HCT116 (cell line): ENCODE measurements at regions not wholly inside any gene's neighbourhood (a gene's known extent, or its start where the extent isn't known, plus 50 kb on each side); places are given as distances from the start of the nearest gene placed in this dataset.

Experiments used
- ATAC-seq: fragments of 200-7000 bp; cut with Tn5 transposase; 2 replicates; pipeline ENCODE4 v1.9.1; 2020; ENCODE audit warnings: mild to moderate bottlenecking, moderate library complexity
- BruUV-seq: library from RNA; stranded (reverse); fragments of 400-500 nt; replicated peaks from 2 replicates; lab custom pipeline; 2021; lab: Mats Ljungman, UMichigan
- CTCF ChIA-PET: fragments of 300-600 bp; sonication (Branson Sonifier 250); formaldehyde crosslinking; loops from one replicate; lab custom pipeline; 2021; ENCODE audit warnings: antibody characterized with exemption; lab: Charles Lee
- POLR2A ChIA-PET: fragments of 300-600, 350-600 bp; sonication (Branson Sonifier 250); formaldehyde crosslinking; loops from one replicate; lab custom pipeline; 2021; ENCODE audit warnings: antibody characterized with exemption; lab: Charles Lee
- RAD21 ChIA-PET, 2 experiments: fragments of 300-600 bp; sonication (Branson Sonifier 250); formaldehyde crosslinking; loops; one replicate each; lab custom pipeline; 2023; ENCODE audit warnings: low total read pairs in 2 of 2; ENCODE audit not compliant: uncharacterized antibody in 2 of 2, unreplicated experiment in 2 of 2, low non-redundant PET in 1 of 2; lab: Charles Lee
- DNase-seq: peaks from one replicate; pipeline ENCODE4 v3.0.0-alpha.2; 2010; ENCODE audit warnings: low read depth, low spot score
- H2AFZ ChIP-seq: fragments of 200-600 bp; shearing (Covaris generic), sonication (generic); 2 replicates; pipeline ENCODE4 v1.6.1; 2017; ENCODE audit warnings: low read depth, mixed run types, mixed read lengths, antibody characterized with exemption, low read length; ENCODE audit not compliant: poor library complexity, severe bottlenecking
- H3K27ac ChIP-seq: 2 replicates; pipeline ENCODE4 v1.5.1; 2012; ENCODE audit warnings: low read depth, low read length
- H3K27me3 ChIP-seq: fragments of 200-600 bp; sonication (generic); 2 replicates; pipeline ENCODE4 v1.6.1; 2016; ENCODE audit warnings: mixed run types, low read length, mixed read lengths; ENCODE audit not compliant: insufficient read depth
- H3K36me3 ChIP-seq, 2 experiments: fragments of 200-500 bp in 1 of 2; fragments of 200-600 bp in 1 of 2; sonication (Bioruptor generic) in 1 of 2; sonication (generic) in 1 of 2; 2 replicates each; pipeline versions ENCODE4 v1.5.1 to v1.6.1; 2014 to 2016; ENCODE audit warnings: low read length in 2 of 2, inconsistent platforms in 1 of 2, mixed read lengths in 1 of 2, mixed run types in 1 of 2; ENCODE audit not compliant: insufficient read depth in 2 of 2, control insufficient read depth in 1 of 2
- H3K4me1 ChIP-seq, 2 experiments: fragments of 200-600 bp in 1 of 2; sonication (generic) in 1 of 2; 2 replicates each; pipeline versions ENCODE4 v1.5.1 to v1.6.1; 2012 to 2017; ENCODE audit warnings: low read length in 2 of 2, inconsistent platforms in 1 of 2, mild to moderate bottlenecking in 1 of 2, mixed read lengths in 1 of 2, mixed run types in 1 of 2, moderate library complexity in 1 of 2; ENCODE audit not compliant: insufficient read depth in 2 of 2, control insufficient read depth in 1 of 2
- H3K4me2 ChIP-seq: fragments of 200-600 bp; sonication (generic); 2 replicates; pipeline ENCODE4 v1.6.1; 2017; ENCODE audit warnings: mixed run types, low read length, mixed read lengths
- H3K4me3 ChIP-seq, 2 experiments: fragments of 200-600 bp in 1 of 2; sonication (generic) in 1 of 2; replicated peaks in 1 of 2; 2 replicates each; pipeline ENCODE4 v1.5.1; 2011 to 2016; ENCODE audit warnings: low read length in 2 of 2, control low read depth in 1 of 2, low read depth in 1 of 2, mild to moderate bottlenecking in 1 of 2, mixed read lengths in 1 of 2, mixed run types in 1 of 2
- H3K79me2 ChIP-seq: fragments of 200-600 bp; sonication (generic); 2 replicates; pipeline ENCODE4 v1.6.1; 2017; ENCODE audit warnings: mild to moderate bottlenecking, mixed run types, low read length, moderate library complexity, mixed read lengths; ENCODE audit not compliant: insufficient read depth
- H3K9ac ChIP-seq: fragments of 200-600 bp; sonication (generic); 2 replicates; pipeline ENCODE4 v1.6.1; 2016; ENCODE audit warnings: low read length, mixed read lengths
- H3K9me2 ChIP-seq: fragments of 200-600 bp; sonication (generic), shearing (Covaris generic); 2 replicates; pipeline ENCODE4 v1.6.1; 2017; ENCODE audit warnings: mixed run types, mild to moderate bottlenecking, moderate library complexity; ENCODE audit not compliant: insufficient read depth
- H3K9me3 ChIP-seq, 2 experiments: fragments of 200-500 bp in 1 of 2; fragments of 200-600 bp in 1 of 2; sonication (Bioruptor generic) in 1 of 2; sonication (generic) in 1 of 2; 2 replicates each; pipeline ENCODE4 v1.6.1; 2014 to 2017; ENCODE audit warnings: low read length in 2 of 2, mixed read lengths in 2 of 2, inconsistent platforms in 1 of 2, low read depth in 1 of 2, mild to moderate bottlenecking in 1 of 2, mixed run types in 1 of 2, moderate library complexity in 1 of 2; ENCODE audit not compliant: control insufficient read depth in 1 of 2, insufficient read depth in 1 of 2
- H4K20me1 ChIP-seq: fragments of 200-600 bp; sonication (generic), shearing (Covaris generic); 2 replicates; pipeline ENCODE4 v1.6.1; 2017; ENCODE audit warnings: mixed run types, mild to moderate bottlenecking, moderate library complexity; ENCODE audit not compliant: insufficient read depth
- CBX3 ChIP-seq: IDR thresholded peaks from 2 replicates; pipeline ENCODE4 v1.6.1; 2012; ENCODE audit warnings: low read depth
- CTCF ChIP-seq, 3 experiments: fragments of 200-600 bp in 1 of 3; sonication (generic) in 1 of 3; IDR thresholded peaks in 2 of 3; conservative IDR thresholded peaks in 1 of 3; 2 replicates each; pipeline ENCODE4 v1.5.1; 2012 to 2017; ENCODE audit warnings: low read depth in 2 of 3, low read length in 2 of 3, antibody characterized with exemption in 1 of 3, borderline replicate concordance in 1 of 3, control low read depth in 1 of 3, mild to moderate bottlenecking in 1 of 3, mixed read lengths in 1 of 3, mixed run types in 1 of 3, moderate library complexity in 1 of 3; ENCODE audit not compliant: insufficient read depth in 1 of 3
- EGR1 ChIP-seq: IDR thresholded peaks from 2 replicates; pipeline ENCODE4 v1.6.1; 2012; ENCODE audit warnings: low read depth
- ELF1 ChIP-seq: IDR thresholded peaks from 2 replicates; pipeline ENCODE4 v1.6.1; 2012; ENCODE audit warnings: low read depth, borderline replicate concordance
- EZH2 ChIP-seq: fragments of 200-600 bp; sonication (generic); IDR thresholded peaks from 2 replicates; pipeline ENCODE4 v1.6.1; 2017; ENCODE audit warnings: antibody characterized with exemption, mixed run types
- EZH2phosphoT487 ChIP-seq: fragments of 200-600 bp; IDR thresholded peaks from 2 replicates; pipeline ENCODE4 v1.6.1; 2018; ENCODE audit warnings: antibody characterized with exemption, borderline replicate concordance
- FOSL1 ChIP-seq: IDR thresholded peaks from 2 replicates; pipeline ENCODE4 v1.6.1; 2012; ENCODE audit warnings: low read depth
- JUND ChIP-seq: IDR thresholded peaks from 2 replicates; pipeline ENCODE4 v1.6.1; 2012
- MAX ChIP-seq: IDR thresholded peaks from 2 replicates; pipeline ENCODE4 v1.6.1; 2012
- POLR2A ChIP-seq: IDR thresholded peaks from 2 replicates; pipeline ENCODE4 v1.7.0; 2011; ENCODE audit warnings: borderline replicate concordance; ENCODE audit not compliant: insufficient read depth, insufficient read length; ENCODE audit errors: extremely low read depth
- RAD21 ChIP-seq: IDR thresholded peaks from 2 replicates; pipeline ENCODE4 v1.6.1; 2012; ENCODE audit warnings: low read depth, mild to moderate bottlenecking
- SIN3A ChIP-seq: IDR thresholded peaks from 2 replicates; pipeline ENCODE4 v1.6.1; 2012; ENCODE audit warnings: low read depth
- SP1 ChIP-seq: IDR thresholded peaks from 2 replicates; pipeline ENCODE4 v1.6.1; 2012; ENCODE audit warnings: low read depth
- SRF ChIP-seq: IDR thresholded peaks from 2 replicates; pipeline ENCODE4 v1.6.1; 2012; ENCODE audit warnings: low read depth
- YY1 ChIP-seq: IDR thresholded peaks from 2 replicates; pipeline ENCODE4 v1.6.1; 2011; ENCODE audit warnings: low read length, low read depth, moderate library complexity, mild to moderate bottlenecking; ENCODE audit not compliant: insufficient replicate concordance; ENCODE audit errors: extremely low read depth
- ZBTB33 ChIP-seq: IDR thresholded peaks from 2 replicates; pipeline ENCODE4 v1.6.1; 2011; ENCODE audit warnings: mild to moderate bottlenecking, low read length, moderate library complexity; ENCODE audit not compliant: insufficient replicate concordance; ENCODE audit errors: extremely low read depth
- ZNF274 ChIP-seq: fragments of 200-500 bp; sonication (Bioruptor generic); IDR thresholded peaks from 2 replicates; pipeline ENCODE4 v1.6.1; 2014; ENCODE audit warnings: mild to moderate bottlenecking, low read depth, low read length, inconsistent platforms
- intact Hi-C: fragments of 100-400 bp; cut with micrococcal nuclease; formaldehyde crosslinking; loops from 2 replicates; pipeline ENCODE4 v1.10.0; 2022
- TF ChIP-seq, protein P1 (sequence below): IDR thresholded peaks from 2 replicates; pipeline ENCODE4 v1.6.1; 2012

- no peaks in the 10 kb centered on the region for H3K9me2 ChIP-seq
- no peak overlapping the region for H2AFZ ChIP-seq
- BruUV-seq, result no TSS peak
- ATAC-seq (no peak), DNase-seq (no peak)
- H3K27ac ChIP-seq, result no peak overlapping the region
- H3K27me3 ChIP-seq, result no peaks in the 10 kb centered on the region
- H3K4me3 ChIP-seq, result no peak overlapping the region
- H3K4me1 ChIP-seq, result no peaks in the 10 kb centered on the region
- CTCF ChIA-PET, result no interaction called here
- intact Hi-C loops, result no loop called here
- RAD21 ChIA-PET, result no interaction called here
- H3K4me2 ChIP-seq, result no peak overlapping the region
- no peaks in the 10 kb centered on the region for H3K36me3 ChIP-seq
- POLR2A ChIA-PET, result no interaction called here
- no peaks in the 10 kb centered on the region for H3K79me2 ChIP-seq
- TF ChIP-seq EZH2phosphoT487, result no peak
- TF ChIP-seq SRF, result no peak
- no peak for TF ChIP-seq EGR1
- no peak for TF ChIP-seq SIN3A
- TF ChIP-seq ELF1, result no peak
- no peak for TF ChIP-seq MAX
- TF ChIP-seq EZH2, result no peak
- H4K20me1 ChIP-seq, result no peaks in the 10 kb centered on the region
- H3K9me3 ChIP-seq, result peaks cover 5 to 34% of the 10 kb centered on the region in 2 experiments; a peak in 2 of 4 replicates
- no peak overlapping the region for H3K9ac ChIP-seq
These were observed 1161.9 kb downstream of the UQCRFS1 start for GRCh38 chr19:28051047-28051446.

DNA sequence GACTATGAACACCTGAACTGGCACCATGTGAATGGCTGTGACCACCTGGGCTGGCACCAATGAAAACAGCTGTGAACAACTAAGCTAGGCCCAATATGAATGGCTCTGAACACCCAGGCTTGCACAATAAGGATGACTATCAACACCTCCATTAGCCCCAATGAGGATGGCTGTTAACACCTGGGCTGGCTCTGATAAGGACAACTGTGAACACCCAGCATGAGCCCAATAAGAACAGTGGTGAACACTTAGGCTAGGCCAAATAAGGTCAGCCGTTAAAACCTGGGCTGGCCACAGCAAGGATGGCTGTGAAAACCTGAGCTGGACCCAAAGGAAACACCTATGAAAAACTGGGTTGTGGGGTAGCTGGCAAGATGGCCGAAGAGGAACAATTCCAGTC, 1163.1 kb downstream of the UQCRFS1 start:
- no TSS peak for BruUV-seq
- no peak for TF ChIP-seq YY1
- TF ChIP-seq EGR1, result no peak
- TF ChIP-seq EZH2phosphoT487, result no peak
- TF ChIP-seq ZBTB33, result no peak
- TF ChIP-seq CTCF (IDR thresholded peaks at IDR 0.05 in 2 of 3, conservative IDR thresholded peaks at IDR 0.05 in 1 of 3; ENCODE audit: borderline replicate concordance in 1 of 3, insufficient read depth in 1 of 3, low read depth in 2 of 3, low read length in 2 of 3), result no peak
- no peak for TF ChIP-seq SIN3A
- TF ChIP-seq, protein P1, sequence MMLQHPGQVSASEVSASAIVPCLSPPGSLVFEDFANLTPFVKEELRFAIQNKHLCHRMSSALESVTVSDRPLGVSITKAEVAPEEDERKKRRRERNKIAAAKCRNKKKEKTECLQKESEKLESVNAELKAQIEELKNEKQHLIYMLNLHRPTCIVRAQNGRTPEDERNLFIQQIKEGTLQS, result no peak
- TF ChIP-seq POLR2A, result no peak
- no peak for TF ChIP-seq FOSL1
- no peak for TF ChIP-seq ZNF274
- no peak for TF ChIP-seq ELF1
- TF ChIP-seq RAD21, result no peak
- TF ChIP-seq CBX3, result no peak
- no peak for TF ChIP-seq SP1
- no peak for TF ChIP-seq JUND
- no peak for TF ChIP-seq SRF

More for the DNA sequence above, 1163.1 kb downstream of the UQCRFS1 start:
- no peaks in the 10 kb centered on the region for H4K20me1 ChIP-seq
- RAD21 ChIA-PET, result no interaction called here
- H3K4me3 ChIP-seq, result no peak overlapping the region
- DNase-seq (no peak), ATAC-seq (no peak)
- no peaks in the 10 kb centered on the region for H3K9me2 ChIP-seq
- no peak overlapping the region for H3K27ac ChIP-seq
- intact Hi-C loops, result no loop called here
- no peaks in the 10 kb centered on the region for H3K27me3 ChIP-seq
- CTCF ChIA-PET, result no interaction called here
- H3K9me3 ChIP-seq, result peaks cover 5 to 45% of the 10 kb centered on the region in 2 experiments; a peak in 2 of 4 replicates
- no peaks in the 10 kb centered on the region for H3K79me2 ChIP-seq
- no peaks in the 10 kb centered on the region for H3K36me3 ChIP-seq
- no peak overlapping the region for H3K9ac ChIP-seq
- no peak overlapping the region for H3K4me2 ChIP-seq
- no peak overlapping the region for H2AFZ ChIP-seq
- POLR2A ChIA-PET, result no interaction called here
- H3K4me1 ChIP-seq, result no peaks in the 10 kb centered on the region
